H1 (cell line): ENCODE measurements at regions not wholly inside any gene's neighbourhood (a gene's known extent, or its start where the extent isn't known, plus 50 kb on each side); places are given as distances from the start of the nearest gene placed in this dataset.

Experiments
- BACH1 ChIP-seq: IDR thresholded peaks from 2 replicates; pipeline ENCODE4 v1.6.1; 2012; ENCODE audit warnings: low read length, improper control_type of control experiment
- CHD1 ChIP-seq: IDR thresholded peaks from 2 replicates; pipeline ENCODE4 v1.6.1; 2012; ENCODE audit warnings: low read depth, low read length, improper control_type of control experiment
- EGR1 ChIP-seq: IDR thresholded peaks from 2 replicates; pipeline ENCODE4 v1.6.1; 2011; ENCODE audit warnings: low read depth, low read length, borderline replicate concordance
- GABPA ChIP-seq: IDR thresholded peaks from 2 replicates; pipeline ENCODE4 v1.6.1; 2011; ENCODE audit warnings: mild to moderate bottlenecking, low read length, moderate library complexity, borderline replicate concordance; ENCODE audit not compliant: insufficient read depth
- RXRA ChIP-seq: IDR thresholded peaks from 2 replicates; pipeline ENCODE4 v1.6.1; 2011; ENCODE audit warnings: low read depth, mild to moderate bottlenecking, low read length, moderate library complexity; ENCODE audit not compliant: insufficient read depth
- TCF12 ChIP-seq: IDR thresholded peaks from 2 replicates; pipeline ENCODE4 v1.6.1; 2011; ENCODE audit warnings: low read depth, mild to moderate bottlenecking, low read length

- no peak for TF ChIP-seq GABPA
- no peak for TF ChIP-seq CHD1
- no peak for TF ChIP-seq BACH1
- TF ChIP-seq TCF12: no peak
- no peak for TF ChIP-seq EGR1
- no peak for TF ChIP-seq RXRA
Observed at GRCh38 chr12:38547586-38547985, 231.0 kb downstream of the ALG10B start (continued).
